ENCODE measurements at regions not wholly inside any gene's neighbourhood (a gene's known extent, or its start where the extent isn't known, plus 50 kb on each side); places are given as distances from the start of the nearest gene placed in this dataset.

DNA sequence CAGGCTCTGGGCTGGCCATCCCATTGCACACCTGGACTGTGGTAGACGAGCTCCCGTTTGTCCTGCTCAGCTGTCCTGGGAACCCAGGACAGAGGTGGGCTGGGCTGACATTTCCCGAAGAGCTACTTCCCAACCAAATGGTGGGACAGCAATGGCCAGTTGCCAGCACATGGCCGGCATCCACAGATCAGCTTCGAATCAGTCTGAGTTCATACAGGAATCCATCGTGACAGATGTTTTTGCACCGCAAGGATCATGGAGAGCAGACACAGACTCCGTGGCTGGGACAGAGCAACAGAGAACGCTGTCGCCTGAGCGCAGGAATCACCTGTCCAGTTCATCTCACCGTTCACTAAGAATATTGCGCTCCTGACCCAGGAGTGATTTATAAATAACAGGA, 198.5 kb downstream of the TTLL2 start:
- no peak for TF ChIP-seq JUND (IDR thresholded peaks at IDR 0.05; ENCODE audit: borderline replicate concordance, low read depth, low read length)
- no peak for TF ChIP-seq JUND (tag; IDR thresholded peaks at IDR 0.05; ENCODE audit: borderline replicate concordance, low read depth, low read length)
- no peak for TF ChIP-seq GATAD2A (IDR thresholded peaks at IDR 0.05)
- TF ChIP-seq CHCHD3 (CRISPR knock-in tag; IDR thresholded peaks at IDR 0.05) = no peak
- no peak for TF ChIP-seq KDM4B (IDR thresholded peaks at IDR 0.05; ENCODE audit: borderline replicate concordance in 2 of 2, low read depth in 1 of 2)
- TF ChIP-seq, protein P1, sequence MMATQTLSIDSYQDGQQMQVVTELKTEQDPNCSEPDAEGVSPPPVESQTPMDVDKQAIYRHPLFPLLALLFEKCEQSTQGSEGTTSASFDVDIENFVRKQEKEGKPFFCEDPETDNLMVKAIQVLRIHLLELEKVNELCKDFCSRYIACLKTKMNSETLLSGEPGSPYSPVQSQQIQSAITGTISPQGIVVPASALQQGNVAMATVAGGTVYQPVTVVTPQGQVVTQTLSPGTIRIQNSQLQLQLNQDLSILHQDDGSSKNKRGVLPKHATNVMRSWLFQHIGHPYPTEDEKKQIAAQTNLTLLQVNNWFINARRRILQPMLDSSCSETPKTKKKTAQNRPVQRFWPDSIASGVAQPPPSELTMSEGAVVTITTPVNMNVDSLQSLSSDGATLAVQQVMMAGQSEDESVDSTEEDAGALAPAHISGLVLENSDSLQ (IDR thresholded peaks at IDR 0.05) = no peak
- TF ChIP-seq, protein P2, sequence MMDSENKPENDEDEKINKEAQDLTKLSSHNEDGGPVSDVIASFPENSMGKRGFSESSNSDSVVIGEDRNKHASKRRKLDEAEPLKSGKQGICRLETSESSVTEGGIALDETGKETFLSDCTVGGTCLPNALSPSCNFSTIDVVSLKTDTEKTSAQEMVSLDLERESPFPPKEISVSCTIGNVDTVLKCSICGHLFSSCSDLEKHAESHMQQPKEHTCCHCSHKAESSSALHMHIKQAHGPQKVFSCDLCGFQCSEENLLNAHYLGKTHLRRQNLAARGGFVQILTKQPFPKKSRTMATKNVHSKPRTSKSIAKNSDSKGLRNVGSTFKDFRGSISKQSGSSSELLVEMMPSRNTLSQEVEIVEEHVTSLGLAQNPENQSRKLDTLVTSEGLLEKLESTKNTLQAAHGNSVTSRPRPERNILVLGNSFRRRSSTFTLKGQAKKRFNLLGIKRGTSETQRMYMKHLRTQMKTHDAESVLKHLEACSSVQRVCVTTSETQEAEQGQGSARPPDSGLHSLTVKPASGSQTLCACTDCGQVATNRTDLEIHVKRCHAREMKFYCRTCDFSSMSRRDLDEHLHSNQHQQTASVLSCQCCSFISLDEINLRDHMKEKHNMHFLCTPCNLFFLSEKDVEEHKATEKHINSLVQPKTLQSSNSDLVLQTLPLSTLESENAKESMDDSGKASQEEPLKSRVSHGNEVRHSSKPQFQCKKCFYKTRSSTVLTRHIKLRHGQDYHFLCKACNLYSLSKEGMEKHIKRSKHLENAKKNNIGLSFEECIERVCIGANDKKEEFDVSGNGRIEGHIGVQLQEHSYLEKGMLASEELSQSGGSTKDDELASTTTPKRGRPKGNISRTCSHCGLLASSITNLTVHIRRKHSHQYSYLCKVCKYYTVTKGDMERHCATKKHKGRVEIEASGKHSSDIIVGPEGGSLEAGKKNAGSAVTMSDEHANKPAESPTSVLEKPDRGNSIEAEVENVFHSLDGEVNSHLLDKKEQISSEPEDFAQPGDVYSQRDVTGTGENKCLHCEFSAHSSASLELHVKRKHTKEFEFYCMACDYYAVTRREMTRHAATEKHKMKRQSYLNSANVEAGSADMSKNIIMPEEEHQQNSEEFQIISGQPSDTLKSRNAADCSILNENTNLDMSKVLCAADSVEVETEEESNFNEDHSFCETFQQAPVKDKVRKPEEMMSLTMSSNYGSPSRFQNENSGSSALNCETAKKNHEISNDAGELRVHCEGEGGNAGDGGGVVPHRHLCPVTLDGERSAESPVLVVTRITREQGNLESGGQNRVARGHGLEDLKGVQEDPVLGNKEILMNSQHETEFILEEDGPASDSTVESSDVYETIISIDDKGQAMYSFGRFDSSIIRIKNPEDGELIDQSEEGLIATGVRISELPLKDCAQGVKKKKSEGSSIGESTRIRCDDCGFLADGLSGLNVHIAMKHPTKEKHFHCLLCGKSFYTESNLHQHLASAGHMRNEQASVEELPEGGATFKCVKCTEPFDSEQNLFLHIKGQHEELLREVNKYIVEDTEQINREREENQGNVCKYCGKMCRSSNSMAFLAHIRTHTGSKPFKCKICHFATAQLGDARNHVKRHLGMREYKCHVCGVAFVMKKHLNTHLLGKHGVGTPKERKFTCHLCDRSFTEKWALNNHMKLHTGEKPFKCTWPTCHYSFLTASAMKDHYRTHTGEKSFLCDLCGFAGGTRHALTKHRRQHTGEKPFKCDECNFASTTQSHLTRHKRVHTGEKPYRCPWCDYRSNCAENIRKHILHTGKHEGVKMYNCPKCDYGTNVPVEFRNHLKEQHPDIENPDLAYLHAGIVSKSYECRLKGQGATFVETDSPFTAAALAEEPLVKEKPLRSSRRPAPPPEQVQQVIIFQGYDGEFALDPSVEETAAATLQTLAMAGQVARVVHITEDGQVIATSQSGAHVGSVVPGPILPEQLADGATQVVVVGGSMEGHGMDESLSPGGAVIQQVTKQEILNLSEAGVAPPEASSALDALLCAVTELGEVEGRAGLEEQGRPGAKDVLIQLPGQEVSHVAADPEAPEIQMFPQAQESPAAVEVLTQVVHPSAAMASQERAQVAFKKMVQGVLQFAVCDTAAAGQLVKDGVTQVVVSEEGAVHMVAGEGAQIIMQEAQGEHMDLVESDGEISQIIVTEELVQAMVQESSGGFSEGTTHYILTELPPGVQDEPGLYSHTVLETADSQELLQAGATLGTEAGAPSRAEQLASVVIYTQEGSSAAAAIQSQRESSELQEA (IDR thresholded peaks at IDR 0.05; ENCODE audit: low read depth) = no peak
- TF ChIP-seq, protein P3, sequence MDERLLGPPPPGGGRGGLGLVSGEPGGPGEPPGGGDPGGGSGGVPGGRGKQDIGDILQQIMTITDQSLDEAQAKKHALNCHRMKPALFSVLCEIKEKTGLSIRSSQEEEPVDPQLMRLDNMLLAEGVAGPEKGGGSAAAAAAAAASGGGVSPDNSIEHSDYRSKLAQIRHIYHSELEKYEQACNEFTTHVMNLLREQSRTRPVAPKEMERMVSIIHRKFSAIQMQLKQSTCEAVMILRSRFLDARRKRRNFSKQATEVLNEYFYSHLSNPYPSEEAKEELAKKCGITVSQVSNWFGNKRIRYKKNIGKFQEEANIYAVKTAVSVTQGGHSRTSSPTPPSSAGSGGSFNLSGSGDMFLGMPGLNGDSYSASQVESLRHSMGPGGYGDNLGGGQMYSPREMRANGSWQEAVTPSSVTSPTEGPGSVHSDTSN (CRISPR knock-in tag; IDR thresholded peaks at IDR 0.05; ENCODE audit: low read depth) = no peak
- TF ChIP-seq, protein P3 (tag; conservative IDR thresholded peaks at IDR 0.05; ENCODE audit: low read depth) = no peak
- no peak for TF ChIP-seq MXI1 (IDR thresholded peaks at IDR 0.05; ENCODE audit: low read depth, low read length)
- no peak for TF ChIP-seq RAD21 (CRISPR knock-in tag; conservative IDR thresholded peaks at IDR 0.05 in 1 of 2, IDR thresholded peaks at IDR 0.05 in 1 of 2)
- TF ChIP-seq SMC3 (conservative IDR thresholded peaks at IDR 0.05; ENCODE audit: insufficient read depth, low read depth, low read length) = no peak
- no peak for TF ChIP-seq POLR2H (tag; IDR thresholded peaks at IDR 0.05; ENCODE audit: low read depth)
- TF ChIP-seq, protein P4, sequence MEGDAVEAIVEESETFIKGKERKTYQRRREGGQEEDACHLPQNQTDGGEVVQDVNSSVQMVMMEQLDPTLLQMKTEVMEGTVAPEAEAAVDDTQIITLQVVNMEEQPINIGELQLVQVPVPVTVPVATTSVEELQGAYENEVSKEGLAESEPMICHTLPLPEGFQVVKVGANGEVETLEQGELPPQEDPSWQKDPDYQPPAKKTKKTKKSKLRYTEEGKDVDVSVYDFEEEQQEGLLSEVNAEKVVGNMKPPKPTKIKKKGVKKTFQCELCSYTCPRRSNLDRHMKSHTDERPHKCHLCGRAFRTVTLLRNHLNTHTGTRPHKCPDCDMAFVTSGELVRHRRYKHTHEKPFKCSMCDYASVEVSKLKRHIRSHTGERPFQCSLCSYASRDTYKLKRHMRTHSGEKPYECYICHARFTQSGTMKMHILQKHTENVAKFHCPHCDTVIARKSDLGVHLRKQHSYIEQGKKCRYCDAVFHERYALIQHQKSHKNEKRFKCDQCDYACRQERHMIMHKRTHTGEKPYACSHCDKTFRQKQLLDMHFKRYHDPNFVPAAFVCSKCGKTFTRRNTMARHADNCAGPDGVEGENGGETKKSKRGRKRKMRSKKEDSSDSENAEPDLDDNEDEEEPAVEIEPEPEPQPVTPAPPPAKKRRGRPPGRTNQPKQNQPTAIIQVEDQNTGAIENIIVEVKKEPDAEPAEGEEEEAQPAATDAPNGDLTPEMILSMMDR (IDR thresholded peaks at IDR 0.05 in 2 of 3, conservative IDR thresholded peaks at IDR 0.05 in 1 of 3; ENCODE audit: insufficient read depth in 2 of 3, low read depth in 1 of 3, low read length in 3 of 3) = no peak
- no peak for TF ChIP-seq EP300 (IDR thresholded peaks at IDR 0.05; ENCODE audit: low read length)
